Memory B cell (primary cell): ENCODE measurements at regions not wholly inside any gene's neighbourhood (a gene's known extent, or its start where the extent isn't known, plus 50 kb on each side); places are given as distances from the start of the nearest gene placed in this dataset.

Experiments
- ATAC-seq: fragments of 150-1000 bp; cut with Tn5 transposase; 2 replicates; pipeline ENCODE4 v1.10.0; 2021; ENCODE audit warnings: low read depth, mild to moderate bottlenecking, moderate library complexity
- DNase-seq, 2 donors: peaks; one replicate each; pipeline ENCODE4 v3.0.0; 2022; ENCODE audit warnings: low spot score in 2 of 2
- H3K27ac Mint-ChIP-seq: one replicate; pipeline ENCODE4 v1.8.0; 2022; ENCODE audit warnings: mild to moderate bottlenecking, moderate library complexity, mixed read lengths
- H3K27me3 Mint-ChIP-seq: one replicate; pipeline ENCODE4 v1.8.0; 2022; ENCODE audit warnings: mixed read lengths
- H3K36me3 Mint-ChIP-seq: one replicate; pipeline ENCODE4 v1.8.0; 2022; ENCODE audit warnings: mild to moderate bottlenecking, mixed read lengths
- H3K4me1 Mint-ChIP-seq: one replicate; pipeline ENCODE4 v1.8.0; 2022; ENCODE audit warnings: mixed read lengths
- H3K4me3 Mint-ChIP-seq: one replicate; pipeline ENCODE4 v1.8.0; 2022; ENCODE audit warnings: mild to moderate bottlenecking, moderate library complexity, mixed read lengths
- H3K9me3 Mint-ChIP-seq: one replicate; pipeline ENCODE4 v1.8.0; 2022; ENCODE audit warnings: mixed read lengths

- DNase-seq (no peak), ATAC-seq (no peak)
- Mint-ChIP-seq H3K27me3 (no peaks in the 10 kb centered on the region), H3K9me3 (no peaks in the 10 kb centered on the region), H3K36me3 (no peaks in the 10 kb centered on the region), H3K4me1 (no peaks in the 10 kb centered on the region), H3K4me3 (no peak overlapping the region), H3K27ac (no peak overlapping the region)
Measured at GRCh38 chr3:148604270-148605085, 93.2 kb upstream of the AGTR1 start.

GRCh38 chr3:148605521-148605920 is 92.2 kb upstream of the AGTR1 start:
- H3K9me3 Mint-ChIP-seq, result no peaks in the 10 kb centered on the region
- H3K4me1 Mint-ChIP-seq, result no peaks in the 10 kb centered on the region
- H3K4me3 Mint-ChIP-seq, result no peak overlapping the region
- no peaks in the 10 kb centered on the region for H3K27me3 Mint-ChIP-seq
- no peaks in the 10 kb centered on the region for H3K36me3 Mint-ChIP-seq
- ATAC-seq (no peak), DNase-seq (no peak)
- no peak overlapping the region for H3K27ac Mint-ChIP-seq

DNA sequence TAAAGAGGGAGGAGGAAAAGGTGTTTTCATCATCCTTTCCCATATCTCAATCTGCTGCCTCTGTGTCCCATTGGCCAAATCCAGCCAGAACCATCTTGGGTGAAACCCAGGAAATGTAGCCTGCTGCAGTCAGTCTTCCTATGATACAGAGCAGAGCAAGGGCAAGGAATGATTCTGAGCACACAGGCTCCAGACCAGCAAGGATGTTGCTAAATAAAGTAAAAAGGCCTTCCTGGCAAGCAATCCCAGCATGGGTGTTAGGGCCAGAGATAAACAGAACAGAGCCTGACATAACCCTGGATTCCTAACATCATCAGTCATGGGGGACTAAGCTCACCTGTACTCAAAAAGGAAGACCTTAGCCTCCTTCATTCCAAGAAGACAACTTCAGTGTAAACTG is 90.7 kb upstream of the AGTR1 start:
- Mint-ChIP-seq H3K4me1 (no peaks in the 10 kb centered on the region), H3K9me3 (no peaks in the 10 kb centered on the region), H3K27me3 (no peaks in the 10 kb centered on the region), H3K36me3 (no peaks in the 10 kb centered on the region), H3K27ac (no peak overlapping the region), H3K4me3 (no peak overlapping the region)
- no peak for ATAC-seq
- DNase-seq, result no peak

DNA sequence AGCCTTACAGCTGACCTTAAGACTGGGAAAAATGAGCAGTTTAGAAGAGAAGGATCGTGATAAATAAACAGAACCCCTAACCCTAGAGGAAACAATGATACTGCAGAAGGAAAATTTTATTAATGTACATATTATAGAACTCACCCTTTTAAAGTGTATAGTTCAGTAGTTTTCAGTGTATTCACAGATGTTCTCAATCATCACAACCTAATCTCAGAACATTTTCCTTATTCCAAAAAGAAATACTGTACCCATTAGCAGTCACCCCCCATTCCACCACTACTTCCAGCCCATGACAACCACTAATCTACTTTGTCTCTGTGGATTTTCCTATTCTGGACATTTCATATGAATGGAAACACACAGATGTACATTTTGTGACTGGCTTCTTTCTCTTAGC is 90.2 kb upstream of the AGTR1 start:
- ATAC-seq, result no peak
- H3K4me1 Mint-ChIP-seq, result no peaks in the 10 kb centered on the region
- no peak overlapping the region for H3K27ac Mint-ChIP-seq
- H3K27me3 Mint-ChIP-seq, result no peaks in the 10 kb centered on the region
- DNase-seq, result no peak
- H3K36me3 Mint-ChIP-seq, result no peaks in the 10 kb centered on the region
- no peak overlapping the region for H3K4me3 Mint-ChIP-seq
- no peaks in the 10 kb centered on the region for H3K9me3 Mint-ChIP-seq

- Mint-ChIP-seq H3K4me3 (no peak overlapping the region), H3K36me3 (no peaks in the 10 kb centered on the region), H3K4me1 (no peaks in the 10 kb centered on the region), H3K27ac (no peak overlapping the region), H3K27me3 (no peaks in the 10 kb centered on the region), H3K9me3 (no peaks in the 10 kb centered on the region)
- DNase-seq (no peak), ATAC-seq (no peak)
Measured at GRCh38 chr3:148612278-148612677, 85.4 kb upstream of the AGTR1 start.

DNA sequence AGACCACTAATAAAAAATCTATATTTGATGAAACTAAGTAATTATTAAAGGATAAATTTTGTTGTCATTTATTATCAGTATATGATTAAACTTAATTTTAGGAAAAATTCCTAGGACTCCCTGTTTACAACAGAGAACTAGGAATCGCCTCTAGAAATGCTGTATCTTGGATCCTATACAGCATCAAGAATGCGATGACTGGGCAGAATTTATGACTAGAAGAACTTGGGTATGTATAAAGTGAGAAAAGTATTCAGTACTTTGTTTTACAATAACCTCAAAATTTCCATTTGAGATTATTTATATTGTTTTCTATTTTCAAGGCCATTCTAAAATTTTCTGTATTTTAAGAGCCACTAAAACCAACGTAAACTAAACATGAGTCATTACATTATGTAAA is 82.3 kb upstream of the AGTR1 start:
- no peak for ATAC-seq

DNA sequence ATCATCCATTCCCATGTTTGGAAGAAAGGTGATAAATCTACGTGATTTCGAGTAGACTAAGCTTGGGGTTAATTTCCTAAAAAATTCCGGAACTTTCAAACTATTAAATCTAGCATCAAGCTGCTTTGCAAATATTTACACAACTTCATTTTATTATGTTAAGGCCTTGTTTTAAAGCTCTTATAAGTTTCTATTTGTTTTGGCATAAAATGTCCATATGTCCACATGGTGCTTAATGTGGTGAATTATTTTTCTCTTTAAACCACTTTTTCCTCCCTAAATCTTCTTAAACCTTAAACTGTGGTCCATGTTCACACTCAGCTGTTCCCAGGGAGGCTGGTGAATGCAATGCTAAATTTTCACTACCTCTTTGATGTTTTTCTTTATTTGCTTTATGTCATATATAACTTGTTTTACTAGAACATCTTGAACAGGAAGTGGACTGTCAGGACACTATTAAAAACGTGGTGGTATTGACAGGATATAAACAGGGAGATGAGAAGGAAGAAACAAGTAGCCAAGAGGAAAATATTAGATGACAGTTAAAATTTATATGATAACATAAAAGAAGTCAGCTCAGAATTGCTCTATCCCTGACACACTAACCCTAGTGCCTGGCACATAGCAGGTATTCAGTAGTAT is 72.5 kb upstream of the AGTR1 start:
- no peak overlapping the region for H3K27ac Mint-ChIP-seq
- no peak overlapping the region for H3K4me3 Mint-ChIP-seq
- peaks cover 2% of the 10 kb centered on the region for H3K9me3 Mint-ChIP-seq
- ATAC-seq (no peak), DNase-seq (no peak)
- H3K4me1 Mint-ChIP-seq, result no peaks in the 10 kb centered on the region
- no peaks in the 10 kb centered on the region for H3K27me3 Mint-ChIP-seq
- H3K36me3 Mint-ChIP-seq, result no peaks in the 10 kb centered on the region

More for the DNA sequence above, 82.3 kb upstream of the AGTR1 start:
- Mint-ChIP-seq H3K4me3 (no peak overlapping the region), H3K27ac (no peak overlapping the region), H3K9me3 (no peaks in the 10 kb centered on the region), H3K36me3 (no peaks in the 10 kb centered on the region), H3K27me3 (no peaks in the 10 kb centered on the region), H3K4me1 (peaks cover 2% of the 10 kb centered on the region)
- no peak for DNase-seq

- H3K27ac Mint-ChIP-seq, result no peak overlapping the region
Measured at GRCh38 chr3:148625991-148626390, 71.7 kb upstream of the AGTR1 start.

GRCh38 chr3:148629006-148629405 is 68.7 kb upstream of the AGTR1 start:
- no peak overlapping the region for H3K27ac Mint-ChIP-seq
- peaks cover 10% of the 10 kb centered on the region for H3K9me3 Mint-ChIP-seq
- no peaks in the 10 kb centered on the region for H3K27me3 Mint-ChIP-seq
- ATAC-seq (no peak), DNase-seq (no peak)
- no peaks in the 10 kb centered on the region for H3K36me3 Mint-ChIP-seq
- no peak overlapping the region for H3K4me3 Mint-ChIP-seq
- H3K4me1 Mint-ChIP-seq, result no peaks in the 10 kb centered on the region

More at GRCh38 chr3:148625991-148626390, 71.7 kb upstream of the AGTR1 start:
- Mint-ChIP-seq H3K4me3 (no peak overlapping the region), H3K27me3 (no peaks in the 10 kb centered on the region), H3K9me3 (peaks cover 2% of the 10 kb centered on the region), H3K36me3 (no peaks in the 10 kb centered on the region), H3K4me1 (no peaks in the 10 kb centered on the region)
- DNase-seq, result no peak
- no peak for ATAC-seq

DNA sequence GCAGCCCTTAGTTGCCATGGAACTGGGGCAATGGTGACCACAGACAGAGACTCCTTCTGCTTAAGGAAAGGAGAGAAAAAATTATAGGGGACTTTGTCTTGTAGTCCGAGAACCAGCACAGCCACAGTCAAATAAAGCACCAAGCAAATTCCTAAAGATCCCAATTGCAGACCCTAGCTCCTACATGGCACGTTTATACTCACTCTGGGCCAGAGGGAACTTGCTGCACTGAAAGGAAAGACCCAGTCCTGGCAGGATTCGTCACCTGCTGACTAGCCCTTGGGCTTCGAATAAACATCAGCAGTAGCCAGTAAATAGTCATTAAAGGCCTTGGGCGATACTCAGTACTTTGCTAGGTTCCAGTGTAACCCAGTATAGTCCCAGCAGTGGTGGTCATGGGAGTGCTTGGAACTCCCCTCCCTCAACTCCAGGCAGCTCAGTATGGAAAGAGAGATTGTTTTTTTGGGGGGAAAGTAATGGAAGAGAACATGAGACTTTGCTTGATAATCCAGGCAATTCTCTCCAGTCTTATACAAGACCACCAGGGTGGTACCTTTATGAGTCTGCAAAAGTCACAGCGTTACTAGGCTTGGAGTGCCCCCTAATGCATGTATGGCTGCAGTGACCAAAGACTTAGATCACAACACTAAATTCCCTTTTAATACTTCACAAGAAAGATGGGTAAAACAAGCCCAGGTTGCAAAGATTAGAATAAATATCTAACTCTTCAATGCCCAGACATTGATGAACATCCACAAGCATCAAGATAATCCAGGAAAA is 66.4 kb upstream of the AGTR1 start:
- Mint-ChIP-seq H3K27me3 (no peaks in the 10 kb centered on the region), H3K9me3 (peaks cover 13% of the 10 kb centered on the region), H3K4me1 (no peaks in the 10 kb centered on the region), H3K36me3 (no peaks in the 10 kb centered on the region), H3K4me3 (no peak overlapping the region), H3K27ac (no peak overlapping the region)
- ATAC-seq (no peak), DNase-seq (no peak)

DNA sequence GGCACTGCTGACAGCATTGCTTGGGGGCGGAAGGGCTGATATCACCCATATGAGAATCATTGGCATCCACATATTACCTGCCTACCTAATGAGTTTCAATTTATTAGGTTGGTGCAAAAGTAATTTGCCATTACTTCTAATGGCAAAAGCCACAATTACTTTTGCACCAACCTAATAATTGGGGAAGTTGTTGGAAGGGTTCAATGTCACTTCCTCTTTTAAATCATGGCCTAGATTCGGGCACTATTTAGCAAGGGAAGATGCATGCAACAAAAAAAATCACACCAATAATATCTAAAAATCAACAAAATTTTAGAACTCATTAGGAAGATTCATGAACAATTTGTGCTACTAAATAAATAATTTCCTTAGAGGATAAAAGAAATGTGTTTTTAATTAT is 56.0 kb upstream of the AGTR1 start:
- DNase-seq, result no peak
- no peak overlapping the region for H3K4me3 Mint-ChIP-seq
- H3K4me1 Mint-ChIP-seq, result no peaks in the 10 kb centered on the region
- peaks cover 2% of the 10 kb centered on the region for H3K9me3 Mint-ChIP-seq
- H3K36me3 Mint-ChIP-seq, result no peaks in the 10 kb centered on the region
- no peaks in the 10 kb centered on the region for H3K27me3 Mint-ChIP-seq
- ATAC-seq, result no peak
- no peak overlapping the region for H3K27ac Mint-ChIP-seq

- H3K36me3 Mint-ChIP-seq, result no peaks in the 10 kb centered on the region
- no peaks in the 10 kb centered on the region for H3K4me1 Mint-ChIP-seq
- no peak overlapping the region for H3K27ac Mint-ChIP-seq
- H3K27me3 Mint-ChIP-seq, result no peaks in the 10 kb centered on the region
- peaks cover 2% of the 10 kb centered on the region for H3K9me3 Mint-ChIP-seq
- no peak for DNase-seq
- no peak overlapping the region for H3K4me3 Mint-ChIP-seq
- ATAC-seq, result no peak
Measured at GRCh38 chr3:148642214-148642613, 55.5 kb upstream of the AGTR1 start.

- Mint-ChIP-seq H3K4me3 (no peak overlapping the region), H3K27me3 (no peaks in the 10 kb centered on the region), H3K4me1 (no peaks in the 10 kb centered on the region), H3K36me3 (no peaks in the 10 kb centered on the region), H3K9me3 (no peaks in the 10 kb centered on the region), H3K27ac (no peak overlapping the region)
- no peak for DNase-seq
- ATAC-seq, result no peak
Measured at GRCh38 chr3:148642616-148643015, 55.1 kb upstream of the AGTR1 start.

DNA sequence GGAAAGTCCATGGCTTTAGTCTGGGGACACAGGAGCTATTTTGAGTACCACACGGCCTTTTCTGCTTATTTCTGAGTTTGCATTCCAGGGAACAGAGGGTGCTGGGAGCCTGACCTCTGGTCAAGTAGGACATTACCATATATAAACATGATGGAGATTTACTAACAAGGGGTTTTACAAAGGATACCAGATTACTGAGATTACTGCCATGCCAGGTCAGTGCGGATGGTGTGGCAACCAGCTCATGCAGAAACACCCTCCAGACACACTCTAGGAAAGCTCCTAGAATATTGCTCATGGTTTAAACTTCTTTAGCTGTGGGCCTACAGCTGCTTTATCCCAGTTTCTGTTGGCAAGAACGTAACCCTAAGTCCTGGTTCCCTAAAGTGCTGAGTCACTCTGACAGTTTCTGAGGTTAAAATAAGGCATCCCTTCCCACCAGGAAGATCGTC is 54.3 kb upstream of the AGTR1 start:
- ATAC-seq (no peak), DNase-seq (no peak)
- Mint-ChIP-seq H3K27ac (no peak overlapping the region), H3K4me3 (no peak overlapping the region), H3K36me3 (no peaks in the 10 kb centered on the region), H3K9me3 (no peaks in the 10 kb centered on the region), H3K27me3 (no peaks in the 10 kb centered on the region), H3K4me1 (no peaks in the 10 kb centered on the region)
